GM23338 (cell line): ENCODE measurements at regions not wholly inside any gene's neighbourhood (a gene's known extent, or its start where the extent isn't known, plus 50 kb on each side); places are given as distances from the start of the nearest gene placed in this dataset.

Source experiments
- ATAC-seq: fragments of 200-7000 bp; cut with Tn5 transposase; 3 replicates; pipeline ENCODE4 v1.9.1; 2020
- DNase-seq: peaks from one replicate; pipeline ENCODE4 v3.0.0-alpha.2; 2015; ENCODE audit warnings: low spot score
- H2AFZ ChIP-seq: fragments of 200-600 bp; sonication (generic); 2 replicates; pipeline ENCODE4 v1.8.0; 2016; ENCODE audit warnings: antibody characterized with exemption, mild to moderate bottlenecking, moderate library complexity
- H3F3A ChIP-seq: fragments of 200-600 bp; sonication (generic); replicated peaks from 2 replicates; pipeline ENCODE4 v1.8.0; 2017; ENCODE audit warnings: antibody characterized with exemption, mixed run types, low read depth
- H3K27ac ChIP-seq: fragments of 200-600 bp; sonication (generic); 2 replicates; pipeline ENCODE4 v1.6.1; 2016; ENCODE audit warnings: low read depth
- H3K27me3 ChIP-seq: fragments of 200-600 bp; sonication (generic); 2 replicates; pipeline ENCODE4 v1.8.0; 2016; ENCODE audit warnings: mild to moderate bottlenecking, mixed run types, moderate library complexity; ENCODE audit not compliant: insufficient read depth
- H3K36me3 ChIP-seq: fragments of 200-600 bp; sonication (generic); 2 replicates; pipeline ENCODE4 v1.8.0; 2016; ENCODE audit warnings: mild to moderate bottlenecking; ENCODE audit not compliant: insufficient read depth
- H3K4me1 ChIP-seq: fragments of 200-600 bp; sonication (generic); 2 replicates; pipeline ENCODE4 v1.8.0; 2016; ENCODE audit warnings: mild to moderate bottlenecking, moderate library complexity; ENCODE audit not compliant: insufficient read depth
- H3K4me2 ChIP-seq: fragments of 200-600 bp; sonication (generic); 2 replicates; pipeline ENCODE4 v1.7.1; 2017; ENCODE audit warnings: mixed run types
- H3K4me3 ChIP-seq: fragments of 200-600 bp; sonication (generic); 2 replicates; pipeline ENCODE4 v1.6.1; 2016; ENCODE audit warnings: mixed run types
- H3K79me2 ChIP-seq: fragments of 200-600 bp; sonication (generic); replicated peaks from 2 replicates; pipeline ENCODE4 v1.8.0; 2017; ENCODE audit warnings: mild to moderate bottlenecking; ENCODE audit not compliant: insufficient read depth
- H3K9me2 ChIP-seq: fragments of 200-600 bp; sonication (generic); 2 replicates; pipeline ENCODE4 v1.8.0; 2017; ENCODE audit not compliant: insufficient read depth
- H4K20me1 ChIP-seq: fragments of 200-600 bp; sonication (generic); replicated peaks from 2 replicates; pipeline ENCODE4 v1.8.0; 2017; ENCODE audit warnings: mild to moderate bottlenecking; ENCODE audit not compliant: insufficient read depth
- H3K27ac Mint-ChIP-seq: 2 replicates; pipeline ENCODE4 v1.8.0; 2020; ENCODE audit warnings: inconsistent platforms, mild to moderate bottlenecking, moderate library complexity, mixed read lengths
- H3K27me3 Mint-ChIP-seq: 3 replicates; pipeline ENCODE4 v1.8.0; 2022; ENCODE audit warnings: low read depth, mild to moderate bottlenecking, moderate library complexity, mixed read lengths, inconsistent platforms; ENCODE audit not compliant: insufficient read depth, poor library complexity
- H3K36me3 Mint-ChIP-seq: 3 replicates; pipeline ENCODE4 v1.8.0; 2021; ENCODE audit warnings: low read depth, mild to moderate bottlenecking, inconsistent platforms, moderate library complexity, mixed read lengths
- H3K4me1 Mint-ChIP-seq: 3 replicates; pipeline ENCODE4 v1.8.0; 2020; ENCODE audit warnings: mild to moderate bottlenecking, inconsistent platforms, mixed read lengths
- H3K4me3 Mint-ChIP-seq: 3 replicates; pipeline ENCODE4 v1.8.0; 2021; ENCODE audit warnings: moderate library complexity, mild to moderate bottlenecking, inconsistent platforms, mixed read lengths
- H3K9me3 Mint-ChIP-seq: 3 replicates; pipeline ENCODE4 v1.8.0; 2020; ENCODE audit warnings: moderate library complexity, mild to moderate bottlenecking, inconsistent platforms, mixed read lengths
- CREB1 ChIP-seq: fragments of 250-450 bp; sonication (Bioruptor Pico); IDR thresholded peaks from 2 replicates; pipeline ENCODE4 v1.5.0; 2020; ENCODE audit warnings: low read depth, mild to moderate bottlenecking, moderate library complexity
- ETS1 ChIP-seq: IDR thresholded peaks from 2 replicates; pipeline ENCODE4 v1.6.1; 2016; ENCODE audit warnings: antibody characterized with exemption
- EZH2 ChIP-seq: fragments of 200-600 bp; sonication (generic); IDR thresholded peaks from one replicate; pipeline ENCODE4 v1.8.0; 2017; ENCODE audit warnings: antibody characterized with exemption, mild to moderate bottlenecking, low read depth; ENCODE audit not compliant: unreplicated experiment
- JUNB ChIP-seq: IDR thresholded peaks from one replicate; pipeline ENCODE4 v1.6.1; 2016; ENCODE audit warnings: antibody characterized with exemption; ENCODE audit not compliant: unreplicated experiment
- NANOG ChIP-seq: IDR thresholded peaks from 2 replicates; pipeline ENCODE4 v1.6.1; 2016; ENCODE audit warnings: antibody characterized with exemption, borderline replicate concordance
- POLR2AphosphoS5 ChIP-seq: IDR thresholded peaks from 2 replicates; pipeline ENCODE4 v1.6.1; 2016; ENCODE audit warnings: antibody characterized with exemption, low read depth
- REST ChIP-seq: IDR thresholded peaks from one replicate; pipeline ENCODE4 v1.6.1; 2018; ENCODE audit warnings: antibody characterized with exemption; ENCODE audit not compliant: unreplicated experiment
- STAT1 ChIP-seq: IDR thresholded peaks from one replicate; pipeline ENCODE4 v1.6.1; 2016; ENCODE audit warnings: antibody characterized with exemption; ENCODE audit not compliant: unreplicated experiment
- ZNF114 ChIP-seq: fragments of 250-450 bp; sonication (Bioruptor Pico); IDR thresholded peaks from 2 replicates; pipeline ENCODE4 v1.5.0; 2020; ENCODE audit warnings: mild to moderate bottlenecking, moderate library complexity
- TF ChIP-seq, protein P1 (sequence below), 2 experiments: fragments of 200-600 bp in 1 of 2; sonication (generic) in 1 of 2; conservative IDR thresholded peaks; 2 replicates each; pipeline versions ENCODE4 v1.5.1 to v1.6.1; 2016 to 2017; ENCODE audit warnings: antibody characterized with exemption in 2 of 2, low read depth in 2 of 2, mild to moderate bottlenecking in 2 of 2, moderate library complexity in 1 of 2

DNA sequence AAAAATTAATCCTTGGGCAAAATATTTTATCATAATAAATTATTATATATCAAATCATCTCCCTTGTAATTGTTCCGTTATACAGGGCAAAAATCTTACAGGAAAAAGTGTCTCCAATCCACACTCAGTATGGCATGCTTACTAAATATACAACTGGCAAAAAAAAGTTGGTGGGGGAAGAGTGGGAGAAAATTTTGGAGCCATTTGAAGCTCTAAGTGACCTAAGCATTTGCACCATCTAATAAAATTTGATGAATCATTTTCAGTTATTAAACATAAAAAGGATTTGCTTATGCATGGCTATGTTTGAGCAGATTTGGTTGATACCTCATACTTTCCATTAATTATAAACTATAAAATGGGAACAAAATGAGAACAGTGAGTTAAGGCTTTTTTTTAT is 68.1 kb upstream of the FAM9C start:
- H3K4me3 Mint-ChIP-seq = no peak overlapping the region
- H3K4me1 Mint-ChIP-seq = no peaks in the 10 kb centered on the region; the same call in 2 of the 3 replicates
- H3K4me1 ChIP-seq = no peaks in the 10 kb centered on the region
- H2AFZ ChIP-seq = no peak overlapping the region
- ATAC-seq (no peak), DNase-seq (no peak)
- H3K36me3 Mint-ChIP-seq = peaks cover 14% of the 10 kb centered on the region
- no peaks in the 10 kb centered on the region for H3K27me3 Mint-ChIP-seq
- TF ChIP-seq REST = no peak
- TF ChIP-seq STAT1 = no peak
- no peak for TF ChIP-seq NANOG
- TF ChIP-seq JUNB = no peak
- no peaks in the 10 kb centered on the region for H3K36me3 ChIP-seq
- no peaks in the 10 kb centered on the region for H3F3A ChIP-seq
- no peaks in the 10 kb centered on the region for H3K9me2 ChIP-seq
- peaks cover 13% of the 10 kb centered on the region for H3K9me3 Mint-ChIP-seq
- H3K27me3 ChIP-seq = no peaks in the 10 kb centered on the region
- H3K27ac Mint-ChIP-seq = no peak overlapping the region
- H3K4me3 ChIP-seq = no peak overlapping the region
- no peak overlapping the region for H3K27ac ChIP-seq
- H3K79me2 ChIP-seq = no peaks in the 10 kb centered on the region
- no peak overlapping the region for H3K4me2 ChIP-seq
- H4K20me1 ChIP-seq = no peaks in the 10 kb centered on the region

- H3K4me3 Mint-ChIP-seq = no peak overlapping the region
- H3K4me1 ChIP-seq = no peaks in the 10 kb centered on the region
- H2AFZ ChIP-seq = no peak overlapping the region
- no peak overlapping the region for H3K4me2 ChIP-seq
- H3K4me1 Mint-ChIP-seq = no peaks in the 10 kb centered on the region; the same call in 2 of the 3 replicates
- H3K9me2 ChIP-seq = no peaks in the 10 kb centered on the region
- no peaks in the 10 kb centered on the region for H3K36me3 ChIP-seq
- H3K4me3 ChIP-seq = no peak overlapping the region
- H4K20me1 ChIP-seq = no peaks in the 10 kb centered on the region
- no peak overlapping the region for H3K27ac Mint-ChIP-seq
- peak; percentile 6 for DNase-seq
- H3K27me3 ChIP-seq = no peaks in the 10 kb centered on the region
- H3K27ac ChIP-seq = no peak overlapping the region
- H3F3A ChIP-seq = no peaks in the 10 kb centered on the region
- H3K9me3 Mint-ChIP-seq = no peaks in the 10 kb centered on the region
- no peaks in the 10 kb centered on the region for H3K27me3 Mint-ChIP-seq
- no peak for ATAC-seq
- peaks cover 4% of the 10 kb centered on the region; the same call in 2 of the 3 replicates for H3K36me3 Mint-ChIP-seq
- H3K79me2 ChIP-seq = no peaks in the 10 kb centered on the region
- TF ChIP-seq POLR2AphosphoS5 (no peak), REST (no peak), ETS1 (no peak), CREB1 (CRISPR knock-in tag) (no peak), STAT1 (no peak), NANOG (no peak), JUNB (no peak), ZNF114 (no peak), EZH2 (no peak)
- TF ChIP-seq, protein P1, sequence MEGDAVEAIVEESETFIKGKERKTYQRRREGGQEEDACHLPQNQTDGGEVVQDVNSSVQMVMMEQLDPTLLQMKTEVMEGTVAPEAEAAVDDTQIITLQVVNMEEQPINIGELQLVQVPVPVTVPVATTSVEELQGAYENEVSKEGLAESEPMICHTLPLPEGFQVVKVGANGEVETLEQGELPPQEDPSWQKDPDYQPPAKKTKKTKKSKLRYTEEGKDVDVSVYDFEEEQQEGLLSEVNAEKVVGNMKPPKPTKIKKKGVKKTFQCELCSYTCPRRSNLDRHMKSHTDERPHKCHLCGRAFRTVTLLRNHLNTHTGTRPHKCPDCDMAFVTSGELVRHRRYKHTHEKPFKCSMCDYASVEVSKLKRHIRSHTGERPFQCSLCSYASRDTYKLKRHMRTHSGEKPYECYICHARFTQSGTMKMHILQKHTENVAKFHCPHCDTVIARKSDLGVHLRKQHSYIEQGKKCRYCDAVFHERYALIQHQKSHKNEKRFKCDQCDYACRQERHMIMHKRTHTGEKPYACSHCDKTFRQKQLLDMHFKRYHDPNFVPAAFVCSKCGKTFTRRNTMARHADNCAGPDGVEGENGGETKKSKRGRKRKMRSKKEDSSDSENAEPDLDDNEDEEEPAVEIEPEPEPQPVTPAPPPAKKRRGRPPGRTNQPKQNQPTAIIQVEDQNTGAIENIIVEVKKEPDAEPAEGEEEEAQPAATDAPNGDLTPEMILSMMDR (conservative IDR thresholded peaks at IDR 0.05; ENCODE audit: low read depth in 2 of 2) = no peak
Observed at GRCh38 chrX:13110433-13111324, 66.3 kb upstream of the FAM9C start.
